GM12872 (cell line): ENCODE measurements at regions not wholly inside any gene's neighbourhood (a gene's known extent, or its start where the extent isn't known, plus 50 kb on each side); places are given as distances from the start of the nearest gene placed in this dataset.

ENCODE experiments used
- TF ChIP-seq, protein P1 (sequence below): IDR thresholded peaks from 3 replicates; pipeline ENCODE4 v1.5.1; 2011; ENCODE audit warnings: low read depth, mild to moderate bottlenecking, low read length, moderate library complexity; ENCODE audit not compliant: insufficient read depth

DNA sequence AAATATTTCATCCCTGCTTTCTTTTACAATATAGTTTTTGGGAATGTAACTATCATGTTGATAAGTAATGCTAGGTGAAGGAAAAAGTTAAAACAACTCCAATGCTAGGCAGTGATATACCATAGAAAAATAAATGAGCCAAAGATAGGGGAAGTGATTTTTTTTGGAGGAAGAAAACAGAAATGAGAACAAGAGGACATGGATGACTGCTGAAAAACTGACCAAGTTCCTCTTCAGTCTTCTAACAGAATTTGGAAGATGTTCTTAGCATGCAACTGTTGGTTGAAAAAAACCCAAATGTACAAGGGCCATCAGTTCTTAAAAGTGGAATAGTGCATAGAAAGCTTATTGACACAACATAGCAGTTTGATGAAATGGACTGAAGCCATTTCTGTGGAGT, 262.5 kb upstream of the STARD13 start:
- TF ChIP-seq, protein P1, sequence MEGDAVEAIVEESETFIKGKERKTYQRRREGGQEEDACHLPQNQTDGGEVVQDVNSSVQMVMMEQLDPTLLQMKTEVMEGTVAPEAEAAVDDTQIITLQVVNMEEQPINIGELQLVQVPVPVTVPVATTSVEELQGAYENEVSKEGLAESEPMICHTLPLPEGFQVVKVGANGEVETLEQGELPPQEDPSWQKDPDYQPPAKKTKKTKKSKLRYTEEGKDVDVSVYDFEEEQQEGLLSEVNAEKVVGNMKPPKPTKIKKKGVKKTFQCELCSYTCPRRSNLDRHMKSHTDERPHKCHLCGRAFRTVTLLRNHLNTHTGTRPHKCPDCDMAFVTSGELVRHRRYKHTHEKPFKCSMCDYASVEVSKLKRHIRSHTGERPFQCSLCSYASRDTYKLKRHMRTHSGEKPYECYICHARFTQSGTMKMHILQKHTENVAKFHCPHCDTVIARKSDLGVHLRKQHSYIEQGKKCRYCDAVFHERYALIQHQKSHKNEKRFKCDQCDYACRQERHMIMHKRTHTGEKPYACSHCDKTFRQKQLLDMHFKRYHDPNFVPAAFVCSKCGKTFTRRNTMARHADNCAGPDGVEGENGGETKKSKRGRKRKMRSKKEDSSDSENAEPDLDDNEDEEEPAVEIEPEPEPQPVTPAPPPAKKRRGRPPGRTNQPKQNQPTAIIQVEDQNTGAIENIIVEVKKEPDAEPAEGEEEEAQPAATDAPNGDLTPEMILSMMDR: no peak

DNA sequence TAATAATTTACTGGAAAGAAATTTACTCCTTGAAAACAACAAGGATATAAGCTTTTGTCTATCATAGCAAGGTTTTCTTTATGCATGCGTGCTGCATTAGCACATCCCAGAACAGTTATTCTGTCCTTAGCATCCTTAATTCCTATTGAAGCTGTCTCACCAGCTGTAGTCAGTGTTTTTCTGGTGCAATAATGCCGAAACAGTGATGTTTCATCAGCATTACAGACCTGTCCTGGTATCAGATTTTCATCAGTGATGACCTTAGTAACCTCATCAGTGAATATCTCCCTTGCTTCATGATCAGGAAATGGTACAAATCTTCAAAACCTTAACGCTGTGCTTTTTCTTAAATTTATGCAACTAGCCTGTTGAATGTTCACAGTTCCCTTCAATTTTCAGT, 264.7 kb upstream of the STARD13 start:
- TF ChIP-seq, protein P1: no peak

GRCh38 chr13:33550885-33551284, 265.3 kb upstream of the STARD13 start:
- TF ChIP-seq, protein P1: no peak

GRCh38 chr13:33554919-33555791, 262.8 kb upstream of the RFC3 start:
- TF ChIP-seq, protein P1: no peak

DNA sequence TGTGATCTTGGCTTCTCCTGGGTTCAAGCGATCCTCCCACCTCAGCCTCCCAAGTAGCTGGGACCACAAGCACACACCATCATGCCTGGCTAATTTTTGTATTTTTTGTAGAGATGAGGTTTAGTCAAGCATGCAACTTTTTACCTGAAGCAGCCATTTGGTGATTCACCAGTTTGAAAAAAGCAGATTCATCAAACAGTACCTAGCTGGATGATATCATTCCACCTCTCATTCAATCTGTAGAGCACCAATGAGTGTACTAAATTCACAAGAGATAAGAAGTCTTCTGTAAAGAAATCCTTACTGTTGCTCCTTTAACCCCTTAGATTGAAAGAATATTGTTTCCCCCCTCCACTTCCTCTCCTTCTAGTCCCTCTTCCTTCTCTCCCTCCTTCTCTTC, 261.1 kb upstream of the RFC3 start:
- TF ChIP-seq, protein P1: no peak

DNA sequence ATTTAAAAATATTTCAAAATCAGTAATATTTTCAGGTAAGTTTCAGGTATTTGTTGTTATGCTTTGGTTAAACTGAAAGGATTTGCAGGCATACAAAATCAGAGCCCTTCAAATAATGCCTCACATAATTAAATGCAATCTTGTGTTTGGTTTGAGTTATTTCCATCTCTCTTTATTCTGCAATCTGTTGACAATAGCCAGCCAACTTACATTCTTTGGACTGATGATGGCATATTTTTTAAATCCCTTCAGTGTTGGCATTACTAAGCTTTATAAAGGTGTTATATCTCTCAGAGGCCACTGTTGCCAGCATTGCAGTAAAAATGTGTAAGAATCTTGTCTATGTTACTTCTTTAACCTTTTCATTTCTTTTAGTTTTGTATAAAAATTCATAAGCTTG, 257.2 kb upstream of the RFC3 start:
- TF ChIP-seq, protein P1: no peak

GRCh38 chr13:33561627-33562026, 256.3 kb upstream of the RFC3 start:
- TF ChIP-seq, protein P1: no peak
